ENCODE measurements at regions not wholly inside any gene's neighbourhood (a gene's known extent, or its start where the extent isn't known, plus 50 kb on each side); places are given as distances from the start of the nearest gene placed in this dataset.

- H3K27ac ChIP-seq (ENCODE audit: low read depth, low read length), result no peak overlapping the region
- H3K4me1 ChIP-seq (ENCODE audit: control insufficient read depth, insufficient read depth, low read length), result no peaks in the 10 kb centered on the region
- H3K36me3 ChIP-seq (ENCODE audit: control insufficient read depth, insufficient read depth, low read length), result no peaks in the 10 kb centered on the region
- H3K27me3 ChIP-seq (ENCODE audit: control insufficient read depth, insufficient read depth, low read length), result no peaks in the 10 kb centered on the region
- H3K9ac ChIP-seq (ENCODE audit: low read length), result no peak overlapping the region
- H3K4me3 ChIP-seq (ENCODE audit: low read length), result no peak overlapping the region
Observed at GRCh38 chr2:226524381-226524843, 275.2 kb downstream of the IRS1 start.

- Histone ChIP-seq H3K4me1 (ENCODE audit: control insufficient read depth, insufficient read depth, low read length) (no peaks in the 10 kb centered on the region), H3K27me3 (ENCODE audit: control insufficient read depth, insufficient read depth, low read length) (no peaks in the 10 kb centered on the region), H3K27ac (ENCODE audit: low read depth, low read length) (no peak overlapping the region), H3K36me3 (ENCODE audit: control insufficient read depth, insufficient read depth, low read length) (no peaks in the 10 kb centered on the region), H3K9ac (ENCODE audit: low read length) (no peak overlapping the region), H3K4me3 (ENCODE audit: low read length) (no peak overlapping the region)
Observed at GRCh38 chr2:226520723-226521122, 278.9 kb downstream of the IRS1 start.

- Histone ChIP-seq H3K36me3 (ENCODE audit: control insufficient read depth, insufficient read depth, low read length) (no peaks in the 10 kb centered on the region), H3K27ac (ENCODE audit: low read depth, low read length) (no peak overlapping the region), H3K4me3 (ENCODE audit: low read length) (no peak overlapping the region), H3K9ac (ENCODE audit: low read length) (no peak overlapping the region), H3K27me3 (ENCODE audit: control insufficient read depth, insufficient read depth, low read length) (no peaks in the 10 kb centered on the region), H3K4me1 (ENCODE audit: control insufficient read depth, insufficient read depth, low read length) (no peaks in the 10 kb centered on the region)
Observed at GRCh38 chr2:226515344-226516055, 284.1 kb downstream of the IRS1 start.

GRCh38 chr2:226514895-226515294 is 284.7 kb downstream of the IRS1 start:
- Histone ChIP-seq H3K36me3 (ENCODE audit: control insufficient read depth, insufficient read depth, low read length) (no peaks in the 10 kb centered on the region), H3K27me3 (ENCODE audit: control insufficient read depth, insufficient read depth, low read length) (no peaks in the 10 kb centered on the region), H3K4me3 (ENCODE audit: low read length) (no peak overlapping the region), H3K4me1 (ENCODE audit: control insufficient read depth, insufficient read depth, low read length) (no peaks in the 10 kb centered on the region), H3K27ac (ENCODE audit: low read depth, low read length) (no peak overlapping the region), H3K9ac (ENCODE audit: low read length) (no peak overlapping the region)

- Histone ChIP-seq H3K4me1 (ENCODE audit: control insufficient read depth, insufficient read depth, low read length) (no peaks in the 10 kb centered on the region), H3K9ac (ENCODE audit: low read length) (no peak overlapping the region), H3K27me3 (ENCODE audit: control insufficient read depth, insufficient read depth, low read length) (no peaks in the 10 kb centered on the region), H3K36me3 (ENCODE audit: control insufficient read depth, insufficient read depth, low read length) (no peaks in the 10 kb centered on the region), H3K27ac (ENCODE audit: low read depth, low read length) (no peak overlapping the region), H3K4me3 (ENCODE audit: low read length) (no peak overlapping the region)
Observed at GRCh38 chr2:226511311-226511710, 288.3 kb downstream of the IRS1 start.

- Histone ChIP-seq H3K9ac (ENCODE audit: low read length) (no peak overlapping the region), H3K4me1 (ENCODE audit: control insufficient read depth, insufficient read depth, low read length) (no peaks in the 10 kb centered on the region), H3K27ac (ENCODE audit: low read depth, low read length) (no peak overlapping the region), H3K4me3 (ENCODE audit: low read length) (no peak overlapping the region), H3K27me3 (ENCODE audit: control insufficient read depth, insufficient read depth, low read length) (no peaks in the 10 kb centered on the region), H3K36me3 (ENCODE audit: control insufficient read depth, insufficient read depth, low read length) (no peaks in the 10 kb centered on the region)
Observed at GRCh38 chr2:226508683-226509082, 290.9 kb downstream of the IRS1 start.

- Histone ChIP-seq H3K9ac (ENCODE audit: low read length) (no peak overlapping the region), H3K4me1 (ENCODE audit: control insufficient read depth, insufficient read depth, low read length) (no peaks in the 10 kb centered on the region), H3K36me3 (ENCODE audit: control insufficient read depth, insufficient read depth, low read length) (no peaks in the 10 kb centered on the region), H3K27me3 (ENCODE audit: control insufficient read depth, insufficient read depth, low read length) (no peaks in the 10 kb centered on the region), H3K4me3 (ENCODE audit: low read length) (no peak overlapping the region), H3K27ac (ENCODE audit: low read depth, low read length) (no peak overlapping the region)
Observed at GRCh38 chr2:226508005-226508404, 291.6 kb downstream of the IRS1 start.

GRCh38 chr2:226497146-226497909 is 302.3 kb downstream of the IRS1 start:
- Histone ChIP-seq H3K36me3 (ENCODE audit: control insufficient read depth, insufficient read depth, low read length) (no peaks in the 10 kb centered on the region), H3K27me3 (ENCODE audit: control insufficient read depth, insufficient read depth, low read length) (no peaks in the 10 kb centered on the region), H3K9ac (ENCODE audit: low read length) (no peak overlapping the region), H3K4me3 (ENCODE audit: low read length) (no peak overlapping the region), H3K27ac (ENCODE audit: low read depth, low read length) (no peak overlapping the region), H3K4me1 (ENCODE audit: control insufficient read depth, insufficient read depth, low read length) (no peaks in the 10 kb centered on the region)

- H3K27me3 ChIP-seq (ENCODE audit: control insufficient read depth, insufficient read depth, low read length), result no peaks in the 10 kb centered on the region
- no peaks in the 10 kb centered on the region for H3K36me3 ChIP-seq (ENCODE audit: control insufficient read depth, insufficient read depth, low read length)
- H3K9ac ChIP-seq (ENCODE audit: low read length), result no peak overlapping the region
Observed at GRCh38 chr2:226496273-226496550, 303.4 kb downstream of the IRS1 start.

GRCh38 chr2:226495466-226496272 is 304.0 kb downstream of the IRS1 start:
- H3K27me3 ChIP-seq (ENCODE audit: control insufficient read depth, insufficient read depth, low read length), result no peaks in the 10 kb centered on the region
- H3K27ac ChIP-seq (ENCODE audit: low read depth, low read length), result no peak overlapping the region
- H3K36me3 ChIP-seq (ENCODE audit: control insufficient read depth, insufficient read depth, low read length), result no peaks in the 10 kb centered on the region
- no peak overlapping the region for H3K4me3 ChIP-seq (ENCODE audit: low read length)
- H3K4me1 ChIP-seq (ENCODE audit: control insufficient read depth, insufficient read depth, low read length), result no peaks in the 10 kb centered on the region
- H3K9ac ChIP-seq (ENCODE audit: low read length), result no peak overlapping the region

More at GRCh38 chr2:226496273-226496550, 303.4 kb downstream of the IRS1 start:
- H3K4me3 ChIP-seq (ENCODE audit: low read length), result no peak overlapping the region
- no peak overlapping the region for H3K27ac ChIP-seq (ENCODE audit: low read depth, low read length)
- H3K4me1 ChIP-seq (ENCODE audit: control insufficient read depth, insufficient read depth, low read length), result no peaks in the 10 kb centered on the region

- no peaks in the 10 kb centered on the region for H3K4me1 ChIP-seq (ENCODE audit: control insufficient read depth, insufficient read depth, low read length)
- no peak overlapping the region for H3K9ac ChIP-seq (ENCODE audit: low read length)
- no peaks in the 10 kb centered on the region for H3K27me3 ChIP-seq (ENCODE audit: control insufficient read depth, insufficient read depth, low read length)
- H3K36me3 ChIP-seq (ENCODE audit: control insufficient read depth, insufficient read depth, low read length), result no peaks in the 10 kb centered on the region
- H3K4me3 ChIP-seq (ENCODE audit: low read length), result no peak overlapping the region
- no peak overlapping the region for H3K27ac ChIP-seq (ENCODE audit: low read depth, low read length)
Observed at GRCh38 chr2:226491112-226491511, 308.5 kb downstream of the IRS1 start.

- H3K9ac ChIP-seq (ENCODE audit: low read length), result no peak overlapping the region
- H3K27ac ChIP-seq (ENCODE audit: low read depth, low read length), result no peak overlapping the region
- H3K36me3 ChIP-seq (ENCODE audit: control insufficient read depth, insufficient read depth, low read length), result no peaks in the 10 kb centered on the region
- H3K4me3 ChIP-seq (ENCODE audit: low read length), result no peak overlapping the region
- H3K4me1 ChIP-seq (ENCODE audit: control insufficient read depth, insufficient read depth, low read length), result no peaks in the 10 kb centered on the region
- no peaks in the 10 kb centered on the region for H3K27me3 ChIP-seq (ENCODE audit: control insufficient read depth, insufficient read depth, low read length)
Observed at GRCh38 chr2:226489775-226490541, 309.7 kb downstream of the IRS1 start.

Measured in rectal smooth muscle tissue (tissue), 1 donor.